ENCODE measurements at regions not wholly inside any gene's neighbourhood (a gene's known extent, or its start where the extent isn't known, plus 50 kb on each side); places are given as distances from the start of the nearest gene placed in this dataset.

- Mint-ChIP-seq H3K4me1 (no peaks in the 10 kb centered on the region), H3K27me3 (no peaks in the 10 kb centered on the region), H3K4me3 (no peak overlapping the region), H3K27ac (no peak overlapping the region), H3K9me3 (ENCODE audit: insufficient read depth) (no peaks in the 10 kb centered on the region)
- H3K4me2 ChIP-seq (replicated peaks; ENCODE audit: low read depth, low read length, poor library complexity, severe bottlenecking) = no peak overlapping the region
- CTCF ChIA-PET = no interaction called here
- peaks cover 0 to 3% (median 0%) of the 10 kb centered on the region in 4 experiments for H3K27me3 ChIP-seq (replicated peaks in 1 of 4; ENCODE audit: control extremely low read depth in 1 of 4, control insufficient read depth in 3 of 4, insufficient read depth in 4 of 4, low read length in 3 of 4)
- no peak for DNase-seq
- no peaks in the 10 kb centered on the region for H3K9me3 ChIP-seq (ENCODE audit: control extremely low read depth in 1 of 3, control insufficient read depth in 2 of 3, insufficient read depth in 1 of 3, low read length in 2 of 3)
- no peak overlapping the region for H3K4me3 ChIP-seq (ENCODE audit: control extremely low read depth in 1 of 5, extremely low read depth in 1 of 5, insufficient read depth in 1 of 5, low read depth in 2 of 5, low read length in 4 of 5)
- intact Hi-C loops (cut with micrococcal nuclease) = no loop called here
- no peak overlapping the region for H2AFZ ChIP-seq (ENCODE audit: insufficient read depth, low read depth, low read length, poor library complexity, severe bottlenecking)
- ATAC-seq (ENCODE audit: low read depth) = no peak
- no peaks in the 10 kb centered on the region for H4K20me1 ChIP-seq (ENCODE audit: control insufficient read depth, insufficient read depth, low read length, poor library complexity, severe bottlenecking)
- POLR2A ChIA-PET = no interaction called here
- no peak overlapping the region for H3K27ac ChIP-seq (ENCODE audit: low read length in 2 of 2)
- H3K4me1 ChIP-seq (ENCODE audit: control insufficient read depth in 2 of 2, insufficient read depth in 2 of 2, low read length in 2 of 2) = no peaks in the 10 kb centered on the region
- WGBS (ENCODE audit: insufficient coverage) = 98% methylated on average over 5 of the region's 5 CpGs
- TF ChIP-seq, protein P1, sequence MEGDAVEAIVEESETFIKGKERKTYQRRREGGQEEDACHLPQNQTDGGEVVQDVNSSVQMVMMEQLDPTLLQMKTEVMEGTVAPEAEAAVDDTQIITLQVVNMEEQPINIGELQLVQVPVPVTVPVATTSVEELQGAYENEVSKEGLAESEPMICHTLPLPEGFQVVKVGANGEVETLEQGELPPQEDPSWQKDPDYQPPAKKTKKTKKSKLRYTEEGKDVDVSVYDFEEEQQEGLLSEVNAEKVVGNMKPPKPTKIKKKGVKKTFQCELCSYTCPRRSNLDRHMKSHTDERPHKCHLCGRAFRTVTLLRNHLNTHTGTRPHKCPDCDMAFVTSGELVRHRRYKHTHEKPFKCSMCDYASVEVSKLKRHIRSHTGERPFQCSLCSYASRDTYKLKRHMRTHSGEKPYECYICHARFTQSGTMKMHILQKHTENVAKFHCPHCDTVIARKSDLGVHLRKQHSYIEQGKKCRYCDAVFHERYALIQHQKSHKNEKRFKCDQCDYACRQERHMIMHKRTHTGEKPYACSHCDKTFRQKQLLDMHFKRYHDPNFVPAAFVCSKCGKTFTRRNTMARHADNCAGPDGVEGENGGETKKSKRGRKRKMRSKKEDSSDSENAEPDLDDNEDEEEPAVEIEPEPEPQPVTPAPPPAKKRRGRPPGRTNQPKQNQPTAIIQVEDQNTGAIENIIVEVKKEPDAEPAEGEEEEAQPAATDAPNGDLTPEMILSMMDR (IDR thresholded peaks at IDR 0.05) = no peak
- TF ChIP-seq EZH2 (IDR thresholded peaks at IDR 0.05; ENCODE audit: borderline replicate concordance, insufficient read depth, low read depth, low read length, poor library complexity, severe bottlenecking) = no peak
- no peaks in the 10 kb centered on the region for H3K79me2 ChIP-seq (ENCODE audit: control insufficient read depth, insufficient read depth, low read length)
- H3K36me3 ChIP-seq (replicated peaks in 1 of 2; ENCODE audit: control extremely low read depth in 1 of 2, control insufficient read depth in 1 of 2, extremely low read depth in 1 of 2, insufficient read depth in 2 of 2, low read length in 1 of 2) = no peaks in the 10 kb centered on the region
- no peak overlapping the region for H3K9ac ChIP-seq (ENCODE audit: low read length)
These were observed 181.1 kb upstream of the RAD23B start for GRCh38 chr9:107102011-107102410.

DNA sequence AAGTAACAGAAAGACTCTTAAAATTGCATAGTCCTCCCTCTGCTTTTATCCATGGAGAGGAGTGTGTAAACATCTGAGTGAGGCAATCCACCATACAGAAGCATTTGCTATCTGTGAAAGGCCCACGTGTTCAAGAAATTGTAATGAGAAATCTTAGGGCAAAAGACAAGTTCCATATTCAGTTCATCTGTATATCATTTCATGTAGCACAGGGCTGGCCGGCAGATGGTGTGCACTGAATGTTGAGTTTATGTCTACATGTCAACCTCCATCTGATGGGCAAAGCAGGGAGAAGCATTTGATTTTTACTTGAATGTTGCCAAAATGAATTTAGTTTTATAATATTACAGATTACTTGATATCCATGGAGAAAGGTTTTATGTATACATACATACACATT is 179.5 kb upstream of the RAD23B start:
- Mint-ChIP-seq H3K4me3 (no peak overlapping the region), H3K27ac (no peak overlapping the region), H3K9me3 (ENCODE audit: insufficient read depth) (peaks cover 3% of the 10 kb centered on the region), H3K4me1 (no peaks in the 10 kb centered on the region), H3K27me3 (peaks cover 5% of the 10 kb centered on the region)
- Histone ChIP-seq H2AFZ (ENCODE audit: insufficient read depth, low read depth, low read length, poor library complexity, severe bottlenecking) (no peak overlapping the region), H3K79me2 (ENCODE audit: control insufficient read depth, insufficient read depth, low read length) (no peaks in the 10 kb centered on the region), H3K36me3 (replicated peaks in 1 of 2; ENCODE audit: control extremely low read depth in 1 of 2, control insufficient read depth in 1 of 2, extremely low read depth in 1 of 2, insufficient read depth in 2 of 2, low read length in 1 of 2) (no peaks in the 10 kb centered on the region), H3K9ac (ENCODE audit: low read length) (no peak overlapping the region), H3K27ac (ENCODE audit: low read length in 2 of 2) (no peak overlapping the region), H4K20me1 (ENCODE audit: control insufficient read depth, insufficient read depth, low read length, poor library complexity, severe bottlenecking) (no peaks in the 10 kb centered on the region), H3K9me3 (ENCODE audit: control extremely low read depth in 1 of 3, control insufficient read depth in 2 of 3, insufficient read depth in 1 of 3, low read length in 2 of 3) (no peaks in the 10 kb centered on the region), H3K4me3 (ENCODE audit: control extremely low read depth in 1 of 5, extremely low read depth in 1 of 5, insufficient read depth in 1 of 5, low read depth in 2 of 5, low read length in 4 of 5) (no peak overlapping the region), H3K27me3 (replicated peaks in 1 of 4; ENCODE audit: control extremely low read depth in 1 of 4, control insufficient read depth in 3 of 4, insufficient read depth in 4 of 4, low read length in 3 of 4) (peaks cover 0 to 3% (median 0%) of the 10 kb centered on the region in 4 experiments), H3K4me2 (replicated peaks; ENCODE audit: low read depth, low read length, poor library complexity, severe bottlenecking) (no peak overlapping the region), H3K4me1 (ENCODE audit: control insufficient read depth in 2 of 2, insufficient read depth in 2 of 2, low read length in 2 of 2) (no peaks in the 10 kb centered on the region)
- no peak for DNase-seq
- no peak for ATAC-seq (ENCODE audit: low read depth)
- TF ChIP-seq, protein P1 (IDR thresholded peaks at IDR 0.05) = no peak
- no peak for TF ChIP-seq EZH2 (IDR thresholded peaks at IDR 0.05; ENCODE audit: borderline replicate concordance, insufficient read depth, low read depth, low read length, poor library complexity, severe bottlenecking)
- POLR2A ChIA-PET = no interaction called here
- no CpG with 5 or more reads among the region's 2 CpGs for WGBS (ENCODE audit: insufficient coverage)
- intact Hi-C loops (cut with micrococcal nuclease) = no loop called here
- CTCF ChIA-PET = no interaction called here
